ENCODE measurements at regions not wholly inside any gene's neighbourhood (a gene's known extent, or its start where the extent isn't known, plus 50 kb on each side); places are given as distances from the start of the nearest gene placed in this dataset.

- TF ChIP-seq, protein P1, sequence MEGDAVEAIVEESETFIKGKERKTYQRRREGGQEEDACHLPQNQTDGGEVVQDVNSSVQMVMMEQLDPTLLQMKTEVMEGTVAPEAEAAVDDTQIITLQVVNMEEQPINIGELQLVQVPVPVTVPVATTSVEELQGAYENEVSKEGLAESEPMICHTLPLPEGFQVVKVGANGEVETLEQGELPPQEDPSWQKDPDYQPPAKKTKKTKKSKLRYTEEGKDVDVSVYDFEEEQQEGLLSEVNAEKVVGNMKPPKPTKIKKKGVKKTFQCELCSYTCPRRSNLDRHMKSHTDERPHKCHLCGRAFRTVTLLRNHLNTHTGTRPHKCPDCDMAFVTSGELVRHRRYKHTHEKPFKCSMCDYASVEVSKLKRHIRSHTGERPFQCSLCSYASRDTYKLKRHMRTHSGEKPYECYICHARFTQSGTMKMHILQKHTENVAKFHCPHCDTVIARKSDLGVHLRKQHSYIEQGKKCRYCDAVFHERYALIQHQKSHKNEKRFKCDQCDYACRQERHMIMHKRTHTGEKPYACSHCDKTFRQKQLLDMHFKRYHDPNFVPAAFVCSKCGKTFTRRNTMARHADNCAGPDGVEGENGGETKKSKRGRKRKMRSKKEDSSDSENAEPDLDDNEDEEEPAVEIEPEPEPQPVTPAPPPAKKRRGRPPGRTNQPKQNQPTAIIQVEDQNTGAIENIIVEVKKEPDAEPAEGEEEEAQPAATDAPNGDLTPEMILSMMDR (IDR thresholded peaks at IDR 0.05; ENCODE audit: low read length), result no peak
- TF ChIP-seq EZH2 (IDR thresholded peaks at IDR 0.05; ENCODE audit: borderline replicate concordance, low read length), result no peak
Measured at GRCh38 chr13:73168226-73168952, 109.6 kb downstream of the KLF5 start.
